H1 (cell line): ENCODE measurements at regions not wholly inside any gene's neighbourhood (a gene's known extent, or its start where the extent isn't known, plus 50 kb on each side); places are given as distances from the start of the nearest gene placed in this dataset.

ENCODE experiments used
- CHD7 ChIP-seq: fragments of 300-600 bp; sonication (generic); IDR thresholded peaks from 2 replicates; pipeline ENCODE4 v1.7.1; 2012; ENCODE audit warnings: low read length, moderate library complexity, mild to moderate bottlenecking, inconsistent platforms; ENCODE audit not compliant: insufficient replicate concordance
- CREB1 ChIP-seq: IDR thresholded peaks from 2 replicates; pipeline ENCODE4 v1.6.1; 2012; ENCODE audit warnings: inconsistent platforms
- GABPA ChIP-seq: IDR thresholded peaks from 2 replicates; pipeline ENCODE4 v1.6.1; 2011; ENCODE audit warnings: mild to moderate bottlenecking, low read length, moderate library complexity, borderline replicate concordance; ENCODE audit not compliant: insufficient read depth
- KDM1A ChIP-seq: fragments of 200-600, 300-600 bp; sonication (generic); IDR thresholded peaks from 2 replicates; pipeline ENCODE4 v1.7.1; 2016; ENCODE audit warnings: mild to moderate bottlenecking, low read length, borderline replicate concordance
- KDM4A ChIP-seq: IDR thresholded peaks from one replicate; pipeline ENCODE4 v1.7.1; 2012; ENCODE audit warnings: low read depth, mild to moderate bottlenecking, moderate library complexity, low read length, inconsistent platforms; ENCODE audit not compliant: severe bottlenecking
- POU5F1 ChIP-seq: IDR thresholded peaks from 2 replicates; pipeline ENCODE4 v1.6.1; 2011; ENCODE audit warnings: low read depth, mild to moderate bottlenecking, low read length, moderate library complexity
- RNF2 ChIP-seq: fragments of 200-900, 300-1000 bp; sonication (generic); IDR thresholded peaks from 2 replicates; pipeline ENCODE4 v1.7.1; 2016; ENCODE audit warnings: borderline replicate concordance, low read depth, mild to moderate bottlenecking, antibody characterized with exemption, low read length; ENCODE audit not compliant: poor library complexity, severe bottlenecking; ENCODE audit errors: missing control alignments
- SUZ12 ChIP-seq: fragments of 200-600 bp; sonication (generic); IDR thresholded peaks from 2 replicates; pipeline ENCODE4 v1.6.1; 2012; ENCODE audit warnings: mild to moderate bottlenecking, inconsistent platforms, low read length, moderate library complexity, mixed read lengths
- TAF7 ChIP-seq: optimal IDR thresholded peaks from 2 replicates; pipeline ENCODE3; 2011; ENCODE audit warnings: low read depth, mild to moderate bottlenecking, inconsistent platforms, low read length, moderate library complexity, borderline replicate concordance

DNA sequence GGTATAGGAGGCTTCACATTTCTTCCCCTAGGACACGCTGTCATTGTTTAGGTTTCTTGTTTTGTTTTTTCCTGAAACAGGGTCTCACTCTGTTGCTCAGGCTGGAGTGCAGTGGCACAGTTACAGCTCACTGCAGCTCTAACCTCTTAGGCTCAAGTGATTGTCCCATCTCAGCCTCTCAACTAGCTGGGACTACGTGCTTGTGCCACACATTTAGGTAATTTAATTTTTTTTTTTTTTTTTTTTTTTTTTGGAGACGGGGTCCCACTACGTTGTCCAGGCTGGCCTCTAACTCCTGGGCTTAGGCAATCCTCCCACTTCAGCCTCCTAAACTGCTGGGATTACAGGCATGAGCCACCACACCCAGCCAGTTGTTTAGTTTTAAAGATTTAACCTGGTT is 66.2 kb downstream of the EXOSC2 start (continued):
- TF ChIP-seq CHD7 (no peak), KDM1A (no peak), CREB1 (no peak), RNF2 (no peak), SUZ12 (no peak), KDM4A (no peak), TAF7 (no peak), GABPA (no peak), POU5F1 (no peak)
